Esophagus muscularis mucosa (tissue), 4 donors: ENCODE measurements at regions not wholly inside any gene's neighbourhood (a gene's known extent, or its start where the extent isn't known, plus 50 kb on each side); places are given as distances from the start of the nearest gene placed in this dataset.
"Not testable (repeated sequence)": the region's sequence is repeated elsewhere in the genome, so short reads cannot be mapped to it uniquely, and the experiment has no call there.

Experiments used
- DNase-seq: peaks from one replicate; pipeline ENCODE4 v3.0.0-alpha.2; 2017; ENCODE audit errors: extremely low spot score
- H3K27ac ChIP-seq, 4 donors: fragments of 200-600 bp; sonication (generic); replicated peaks in 1 of 4; 1 replicate in 3 of 4; 2 replicates in 1 of 4; pipeline ENCODE4 v1.5.1; 2016 to 2019; ENCODE audit warnings: mild to moderate bottlenecking in 1 of 4
- H3K27me3 ChIP-seq, 4 donors: fragments of 200-600 bp; sonication (generic); one replicate each; pipeline versions ENCODE4 v1.5.1 to v1.6.0; 2016 to 2019
- H3K36me3 ChIP-seq, 4 donors: fragments of 200-600 bp; sonication (generic); one replicate each; pipeline ENCODE4 v1.5.1; 2016 to 2019
- H3K4me1 ChIP-seq, 4 donors: fragments of 200-600 bp; sonication (generic); one replicate each; pipeline ENCODE4 v1.5.1; 2016 to 2019
- H3K4me3 ChIP-seq, 4 donors: fragments of 200-600 bp; sonication (generic); 1 replicate in 2 of 4; 2 replicates in 2 of 4; pipeline ENCODE4 v1.5.1; 2016 to 2019; ENCODE audit warnings: mild to moderate bottlenecking in 4 of 4, moderate library complexity in 1 of 4
- H3K9me3 ChIP-seq, 4 donors: fragments of 200-600 bp; sonication (generic); 1 replicate in 3 of 4; 2 replicates in 1 of 4; pipeline ENCODE4 v1.5.1; 2016 to 2019
- CTCF ChIP-seq, 3 experiments: fragments of 200-600 bp in 2 of 3; fragments of 450-650 bp in 1 of 3; sonication (generic) in 2 of 3; IDR thresholded peaks; one replicate each; pipeline ENCODE4 v1.5.1; 2017 to 2019; ENCODE audit warnings: antibody characterized with exemption in 3 of 3, mild to moderate bottlenecking in 2 of 3, moderate library complexity in 1 of 3
- EP300 ChIP-seq: sonication (generic); formaldehyde crosslinking; IDR thresholded peaks from one replicate; pipeline ENCODE4 v1.6.1; 2017; ENCODE audit warnings: antibody characterized with exemption
- POLR2A ChIP-seq: fragments of 450-650 bp; IDR thresholded peaks from one replicate; pipeline ENCODE4 v1.6.1; 2017; ENCODE audit warnings: antibody characterized with exemption, moderate library complexity, mild to moderate bottlenecking, low read depth
- POLR2AphosphoS5 ChIP-seq, 2 donors: sonication (generic); formaldehyde crosslinking; IDR thresholded peaks; one replicate each; pipeline ENCODE4 v1.6.1; 2017; ENCODE audit warnings: antibody characterized with exemption in 2 of 2
- WGBS: methylation state at CpG from one replicate; pipeline ENCODE4 v1.1.5; 2018; 5-methylcytosine and 5-hydroxymethylcytosine counted together
- intact Hi-C: fragments of 100-400 bp; cut with DNase I; formaldehyde crosslinking; loops from one replicate; pipeline ENCODE4 v1.15.1; 2023

GRCh38 chr5:127196042-127196441, 94.6 kb upstream of the MEGF10 start:
- no peaks in the 10 kb centered on the region for H3K4me1 ChIP-seq
- no peak overlapping the region for H3K4me3 ChIP-seq
- intact Hi-C loops: no loop called here
- 88% methylated on average over 1 of the region's 1 CpG for WGBS
- no peaks in the 10 kb centered on the region for H3K9me3 ChIP-seq
- H3K27ac ChIP-seq: no peak overlapping the region
- TF ChIP-seq POLR2AphosphoS5 (IDR thresholded peaks at IDR 0.05): no peak
- no peak for TF ChIP-seq CTCF (IDR thresholded peaks at IDR 0.05)
- no peak for TF ChIP-seq POLR2A
- TF ChIP-seq EP300: no peak
- no peaks in the 10 kb centered on the region for H3K27me3 ChIP-seq
- no peaks in the 10 kb centered on the region for H3K36me3 ChIP-seq
- DNase-seq: no peak

GRCh38 chr5:127197402-127198167, 93.0 kb upstream of the MEGF10 start:
- H3K4me1 ChIP-seq, H3K9me3 ChIP-seq, DNase-seq, intact Hi-C loops, H3K4me3 ChIP-seq, H3K36me3 ChIP-seq, H3K27me3 ChIP-seq, H3K27ac ChIP-seq: not testable (repeated sequence)
- 26% methylated on average over 4 of the region's 4 CpGs for WGBS

GRCh38 chr5:127202738-127203137, 87.9 kb upstream of the MEGF10 start:
- H3K4me1 ChIP-seq, H3K27ac ChIP-seq, H3K36me3 ChIP-seq, H3K27me3 ChIP-seq, H3K9me3 ChIP-seq, H3K4me3 ChIP-seq, intact Hi-C loops, DNase-seq: not testable (repeated sequence)
- 93% methylated on average over 4 of the region's 4 CpGs for WGBS

- Histone ChIP-seq H3K36me3 (no peaks in the 10 kb centered on the region), H3K27me3 (no peaks in the 10 kb centered on the region), H3K27ac (no peak overlapping the region), H3K9me3 (no peaks in the 10 kb centered on the region), H3K4me1 (no peaks in the 10 kb centered on the region), H3K4me3 (no peak overlapping the region)
- 93% methylated on average over 1 of the region's 1 CpG for WGBS
- TF ChIP-seq POLR2A (no peak), CTCF (IDR thresholded peaks at IDR 0.05) (no peak), POLR2AphosphoS5 (IDR thresholded peaks at IDR 0.05) (no peak), EP300 (no peak)
- intact Hi-C loops: no loop called here
- no peak for DNase-seq
Observed at GRCh38 chr5:127203818-127204217, 86.8 kb upstream of the MEGF10 start.

- Histone ChIP-seq H3K9me3 (no peaks in the 10 kb centered on the region), H3K27me3 (no peaks in the 10 kb centered on the region), H3K4me1 (no peaks in the 10 kb centered on the region), H3K36me3 (no peaks in the 10 kb centered on the region), H3K4me3 (no peak overlapping the region), H3K27ac (no peak overlapping the region)
- TF ChIP-seq EP300 (no peak), POLR2AphosphoS5 (IDR thresholded peaks at IDR 0.05) (no peak), POLR2A (no peak), CTCF (IDR thresholded peaks at IDR 0.05) (no peak)
- 89% methylated on average over 3 of the region's 3 CpGs for WGBS
- intact Hi-C loops: no loop called here
- no peak for DNase-seq
Observed at GRCh38 chr5:127205147-127205546, 85.4 kb upstream of the MEGF10 start.
